ENCODE measurements at regions not wholly inside any gene's neighbourhood (a gene's known extent, or its start where the extent isn't known, plus 50 kb on each side); places are given as distances from the start of the nearest gene placed in this dataset.

DNA sequence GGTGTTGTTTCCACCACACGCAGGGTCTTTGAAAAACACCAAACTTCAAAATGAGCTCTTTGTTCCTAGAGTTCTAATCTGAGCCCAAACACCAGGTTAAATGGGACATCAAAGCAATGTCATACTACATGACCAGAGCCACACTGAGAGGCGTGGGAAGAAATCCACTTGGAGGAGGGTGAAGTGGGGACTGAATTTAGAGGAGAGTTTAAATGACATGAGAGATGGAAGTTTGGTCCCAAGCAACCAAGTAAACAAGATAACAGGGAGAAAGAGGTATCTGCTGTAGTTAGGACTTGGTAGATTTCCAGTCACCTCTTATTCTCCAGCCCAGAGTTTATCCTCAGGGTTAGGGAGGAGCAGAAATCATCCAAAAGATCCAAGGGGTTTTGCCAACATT is 290.9 kb upstream of the FAM78B start:
- TF ChIP-seq, protein P1, sequence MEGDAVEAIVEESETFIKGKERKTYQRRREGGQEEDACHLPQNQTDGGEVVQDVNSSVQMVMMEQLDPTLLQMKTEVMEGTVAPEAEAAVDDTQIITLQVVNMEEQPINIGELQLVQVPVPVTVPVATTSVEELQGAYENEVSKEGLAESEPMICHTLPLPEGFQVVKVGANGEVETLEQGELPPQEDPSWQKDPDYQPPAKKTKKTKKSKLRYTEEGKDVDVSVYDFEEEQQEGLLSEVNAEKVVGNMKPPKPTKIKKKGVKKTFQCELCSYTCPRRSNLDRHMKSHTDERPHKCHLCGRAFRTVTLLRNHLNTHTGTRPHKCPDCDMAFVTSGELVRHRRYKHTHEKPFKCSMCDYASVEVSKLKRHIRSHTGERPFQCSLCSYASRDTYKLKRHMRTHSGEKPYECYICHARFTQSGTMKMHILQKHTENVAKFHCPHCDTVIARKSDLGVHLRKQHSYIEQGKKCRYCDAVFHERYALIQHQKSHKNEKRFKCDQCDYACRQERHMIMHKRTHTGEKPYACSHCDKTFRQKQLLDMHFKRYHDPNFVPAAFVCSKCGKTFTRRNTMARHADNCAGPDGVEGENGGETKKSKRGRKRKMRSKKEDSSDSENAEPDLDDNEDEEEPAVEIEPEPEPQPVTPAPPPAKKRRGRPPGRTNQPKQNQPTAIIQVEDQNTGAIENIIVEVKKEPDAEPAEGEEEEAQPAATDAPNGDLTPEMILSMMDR (IDR thresholded peaks at IDR 0.05), result no peak
- TF ChIP-seq EP300 (IDR thresholded peaks at IDR 0.05), result no peak
